Mucosa of rectum (tissue), 2 donors: ENCODE measurements at regions not wholly inside any gene's neighbourhood (a gene's known extent, or its start where the extent isn't known, plus 50 kb on each side); places are given as distances from the start of the nearest gene placed in this dataset.

Experiments
- H3K27ac ChIP-seq, 2 donors: one replicate each; pipeline ENCODE4 v1.7.0; 2013; ENCODE audit warnings: inconsistent platforms in 2 of 2, low read depth in 2 of 2, low read length in 2 of 2
- H3K27me3 ChIP-seq, 2 donors: one replicate each; pipeline ENCODE4 v1.7.0; 2013; ENCODE audit warnings: low read length in 2 of 2; ENCODE audit not compliant: control insufficient read depth in 2 of 2, insufficient read depth in 2 of 2
- H3K36me3 ChIP-seq, 2 donors: one replicate each; pipeline ENCODE4 v1.7.0; 2013; ENCODE audit warnings: low read length in 2 of 2; ENCODE audit not compliant: control insufficient read depth in 2 of 2, insufficient read depth in 2 of 2
- H3K4me1 ChIP-seq, 2 donors: one replicate each; pipeline ENCODE4 v1.7.0; 2013; ENCODE audit warnings: low read length in 2 of 2, mild to moderate bottlenecking in 1 of 2; ENCODE audit not compliant: control insufficient read depth in 2 of 2, insufficient read depth in 2 of 2
- H3K4me3 ChIP-seq, 2 donors: one replicate each; pipeline ENCODE4 v1.7.0; 2013; ENCODE audit warnings: low read length in 2 of 2
- H3K9ac ChIP-seq, 2 donors: one replicate each; pipeline ENCODE4 v1.7.0; 2013; ENCODE audit warnings: low read length in 2 of 2, low read depth in 1 of 2, mild to moderate bottlenecking in 1 of 2
- H3K9me3 ChIP-seq, 2 donors: one replicate each; pipeline ENCODE4 v1.7.0; 2013; ENCODE audit warnings: low read length in 2 of 2; ENCODE audit not compliant: control insufficient read depth in 2 of 2
- donor health status: healthy.
- donor health status: Normal muscosa, but diverticular disease.

DNA sequence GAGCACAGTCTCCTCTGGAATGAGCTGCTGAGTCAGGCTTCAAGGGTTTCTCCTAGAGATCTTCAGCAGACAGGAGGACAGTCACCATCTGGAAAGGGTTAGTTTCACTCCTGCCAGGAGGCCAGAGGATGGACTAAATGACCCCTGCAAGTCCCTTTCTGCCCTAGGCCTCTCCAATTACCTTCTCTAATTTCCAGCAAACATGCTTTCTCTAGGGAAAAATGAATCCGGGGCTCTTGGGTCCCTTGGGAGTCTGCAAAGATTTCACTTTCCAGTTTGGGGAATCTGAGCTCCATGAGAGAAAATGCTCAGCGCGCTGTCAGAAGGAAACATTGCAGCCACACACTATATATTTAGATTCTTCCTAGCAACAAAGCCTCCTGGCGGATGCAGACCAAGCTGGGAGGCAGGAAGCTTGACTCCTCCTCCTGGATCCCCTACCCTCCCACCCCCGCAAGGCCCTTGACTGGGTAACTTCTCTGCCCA is 184.4 kb upstream of the CCND2 start:
- Histone ChIP-seq H3K4me1 (no peaks in the 10 kb centered on the region), H3K27me3 (no peaks in the 10 kb centered on the region), H3K36me3 (no peaks in the 10 kb centered on the region), H3K27ac (no peak overlapping the region), H3K4me3 (no peak overlapping the region), H3K9me3 (no peaks in the 10 kb centered on the region), H3K9ac (no peak overlapping the region)

DNA sequence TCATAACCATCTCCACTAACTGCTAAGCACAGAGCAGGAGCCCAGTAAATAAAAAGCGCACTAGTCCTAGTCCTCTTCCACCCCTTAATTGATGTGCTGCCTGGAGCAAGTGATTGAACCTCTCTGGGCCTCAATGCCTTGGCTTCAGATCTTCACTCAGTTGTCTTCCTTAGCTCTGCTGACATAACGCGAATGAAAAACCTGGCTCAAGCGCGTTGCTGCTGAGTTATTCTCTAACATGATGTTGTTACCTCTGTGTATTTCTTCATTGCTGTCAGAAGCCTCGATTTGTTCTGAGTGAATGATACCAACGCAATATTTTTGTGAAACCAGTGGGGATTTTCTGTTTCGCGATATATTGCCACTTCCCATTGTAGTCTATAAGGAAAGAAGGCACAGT is 185.1 kb upstream of the CCND2 start:
- no peaks in the 10 kb centered on the region for H3K9me3 ChIP-seq
- H3K4me1 ChIP-seq = no peaks in the 10 kb centered on the region
- no peaks in the 10 kb centered on the region for H3K36me3 ChIP-seq
- H3K27ac ChIP-seq = no peak overlapping the region
- no peaks in the 10 kb centered on the region for H3K27me3 ChIP-seq
- H3K4me3 ChIP-seq = no peak overlapping the region
- H3K9ac ChIP-seq = no peak overlapping the region

DNA sequence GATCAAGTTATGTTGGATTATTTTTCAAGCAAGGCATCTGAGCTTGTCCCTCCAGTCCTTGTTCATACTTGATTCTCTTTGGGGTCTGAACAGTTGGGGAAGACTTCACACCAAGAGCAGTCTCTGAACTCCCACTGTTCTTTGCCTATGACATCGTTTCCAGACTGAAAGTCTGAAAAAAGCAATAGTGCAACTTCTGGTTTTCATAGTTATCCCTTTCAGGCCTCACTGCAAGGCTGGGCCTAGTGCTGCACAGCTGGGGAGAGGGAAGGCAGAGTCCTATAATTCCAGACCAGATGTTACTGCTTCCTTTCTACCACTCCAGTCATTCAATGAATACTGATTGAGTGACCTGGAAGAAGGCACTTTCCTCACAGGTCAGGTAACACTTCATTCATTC is 187.1 kb upstream of the CCND2 start:
- H3K27me3 ChIP-seq = no peaks in the 10 kb centered on the region
- no peaks in the 10 kb centered on the region for H3K9me3 ChIP-seq
- H3K9ac ChIP-seq = no peak overlapping the region
- no peaks in the 10 kb centered on the region for H3K36me3 ChIP-seq
- no peak overlapping the region for H3K4me3 ChIP-seq
- no peaks in the 10 kb centered on the region for H3K4me1 ChIP-seq
- no peak overlapping the region for H3K27ac ChIP-seq

DNA sequence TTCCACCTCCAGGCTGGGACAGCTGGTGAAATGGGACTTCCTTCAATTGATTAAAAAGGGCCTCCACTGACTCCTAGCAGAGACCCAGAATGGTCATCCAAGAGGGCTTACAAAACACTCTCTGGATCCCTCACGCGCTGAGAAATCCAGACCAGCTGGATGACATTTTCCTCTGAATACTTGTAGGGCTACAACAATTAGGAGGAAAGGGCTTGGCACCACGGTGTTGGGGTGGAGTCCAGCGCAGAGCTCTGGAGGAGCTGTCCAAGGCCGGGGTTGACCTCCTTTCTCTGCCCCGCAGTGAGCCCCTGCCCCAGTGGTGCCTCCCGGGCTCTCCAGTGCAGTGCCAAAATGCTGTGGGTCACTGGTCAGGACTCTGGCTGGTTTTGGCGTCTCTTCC is 189.0 kb upstream of the CCND2 start:
- no peak overlapping the region for H3K27ac ChIP-seq
- H3K27me3 ChIP-seq = no peaks in the 10 kb centered on the region
- H3K4me1 ChIP-seq = no peaks in the 10 kb centered on the region
- no peaks in the 10 kb centered on the region for H3K36me3 ChIP-seq
- H3K9ac ChIP-seq = no peak overlapping the region
- no peaks in the 10 kb centered on the region for H3K9me3 ChIP-seq
- no peak overlapping the region for H3K4me3 ChIP-seq

DNA sequence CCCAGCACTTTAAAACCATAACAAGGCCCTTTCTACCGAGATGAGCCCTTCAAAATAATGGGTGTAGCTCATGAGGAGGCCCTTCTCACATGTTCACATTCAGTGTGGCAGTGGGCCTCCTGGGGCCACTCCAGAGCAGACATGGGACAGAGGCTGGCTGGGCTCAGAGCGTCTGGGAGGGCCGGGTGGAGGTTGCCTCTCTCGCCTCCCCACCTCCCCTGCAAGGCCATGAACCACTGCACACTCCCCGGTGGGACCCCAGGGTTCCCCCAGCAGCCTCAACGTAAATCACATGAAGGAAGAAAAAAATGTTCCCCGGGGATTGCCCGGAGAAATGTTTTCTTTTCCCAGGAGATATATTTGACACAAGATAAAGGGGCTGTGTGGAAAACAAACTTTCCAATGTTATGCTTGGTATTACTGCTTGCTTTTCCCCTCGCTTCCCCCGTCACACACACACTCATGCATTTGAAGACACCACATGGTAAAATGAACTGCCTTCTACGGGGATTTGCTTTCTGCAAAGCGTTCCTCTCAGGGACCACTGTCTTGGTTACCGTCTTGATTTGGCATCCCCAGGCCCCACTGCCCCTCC is 190.7 kb upstream of the CCND2 start:
- H3K9me3 ChIP-seq = no peaks in the 10 kb centered on the region
- no peak overlapping the region for H3K27ac ChIP-seq
- no peaks in the 10 kb centered on the region for H3K36me3 ChIP-seq
- no peaks in the 10 kb centered on the region for H3K27me3 ChIP-seq
- no peak overlapping the region for H3K4me3 ChIP-seq
- H3K9ac ChIP-seq = no peak overlapping the region
- no peaks in the 10 kb centered on the region for H3K4me1 ChIP-seq

DNA sequence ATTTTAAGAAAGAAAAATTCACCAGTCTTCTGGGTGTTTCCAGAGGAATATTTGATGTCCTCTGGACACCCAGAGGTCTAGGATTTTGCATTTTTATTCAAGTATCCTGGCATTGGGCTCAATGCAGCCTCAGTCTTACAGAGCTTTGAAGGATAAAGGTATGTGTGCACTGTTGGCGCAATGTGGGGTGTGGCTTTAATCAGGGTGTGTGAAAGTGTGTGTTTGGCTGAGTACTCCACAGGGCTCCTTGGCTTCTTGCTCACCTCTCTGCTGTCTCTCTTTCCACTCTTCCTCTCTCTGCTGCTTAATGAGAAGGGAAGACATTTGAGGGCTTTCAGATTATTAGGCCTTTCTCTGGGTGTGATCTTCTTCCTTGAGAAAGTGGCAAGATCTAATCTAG is 193.3 kb upstream of the CCND2 start:
- H3K4me1 ChIP-seq = no peaks in the 10 kb centered on the region
- no peaks in the 10 kb centered on the region for H3K27me3 ChIP-seq
- H3K9me3 ChIP-seq = no peaks in the 10 kb centered on the region
- no peak overlapping the region for H3K4me3 ChIP-seq
- no peaks in the 10 kb centered on the region for H3K36me3 ChIP-seq
- no peak overlapping the region for H3K27ac ChIP-seq
- H3K9ac ChIP-seq = no peak overlapping the region

DNA sequence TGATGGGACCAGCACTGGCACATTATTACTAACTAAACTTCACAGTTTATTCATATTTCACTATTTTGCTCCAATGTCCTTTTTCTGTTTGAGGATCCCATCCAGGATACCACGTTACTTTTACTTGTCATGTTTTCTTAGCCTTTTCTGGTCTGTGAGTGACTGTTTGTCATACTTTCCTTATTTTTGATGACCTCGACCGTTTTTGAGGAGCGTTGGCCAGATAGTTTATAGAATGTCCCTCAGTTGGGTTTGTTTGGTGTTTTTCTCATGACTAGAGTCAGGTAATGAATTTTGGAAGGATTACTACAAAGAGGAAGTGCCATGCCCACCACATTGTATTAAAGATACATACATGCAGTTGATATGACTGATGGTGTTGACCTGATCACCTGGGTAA is 199.4 kb upstream of the CCND2 start:
- Histone ChIP-seq H3K9ac (no peak overlapping the region), H3K4me1 (no peaks in the 10 kb centered on the region), H3K36me3 (no peaks in the 10 kb centered on the region), H3K27me3 (no peaks in the 10 kb centered on the region), H3K4me3 (no peak overlapping the region), H3K27ac (no peak overlapping the region), H3K9me3 (no peaks in the 10 kb centered on the region)

DNA sequence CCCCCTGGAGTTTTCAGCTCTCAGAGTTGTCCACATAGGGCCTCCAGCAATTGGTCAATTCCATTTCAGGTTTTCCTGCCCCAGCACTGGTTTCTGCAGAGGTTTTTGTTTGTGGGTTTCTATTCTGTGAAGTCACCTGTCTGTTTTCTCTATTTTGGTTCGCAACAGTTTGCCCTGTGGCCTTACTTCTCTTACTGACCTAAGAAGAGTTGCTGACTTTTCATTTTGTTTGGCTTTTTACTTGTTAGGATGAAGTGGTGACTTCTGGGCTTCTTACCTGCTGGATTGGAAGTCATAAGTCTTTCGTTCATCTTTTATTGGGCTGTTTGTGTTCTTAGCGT is 196.4 kb upstream of the PARP11 start:
- Histone ChIP-seq H3K27ac (no peak overlapping the region), H3K27me3 (no peaks in the 10 kb centered on the region), H3K36me3 (no peaks in the 10 kb centered on the region)

DNA sequence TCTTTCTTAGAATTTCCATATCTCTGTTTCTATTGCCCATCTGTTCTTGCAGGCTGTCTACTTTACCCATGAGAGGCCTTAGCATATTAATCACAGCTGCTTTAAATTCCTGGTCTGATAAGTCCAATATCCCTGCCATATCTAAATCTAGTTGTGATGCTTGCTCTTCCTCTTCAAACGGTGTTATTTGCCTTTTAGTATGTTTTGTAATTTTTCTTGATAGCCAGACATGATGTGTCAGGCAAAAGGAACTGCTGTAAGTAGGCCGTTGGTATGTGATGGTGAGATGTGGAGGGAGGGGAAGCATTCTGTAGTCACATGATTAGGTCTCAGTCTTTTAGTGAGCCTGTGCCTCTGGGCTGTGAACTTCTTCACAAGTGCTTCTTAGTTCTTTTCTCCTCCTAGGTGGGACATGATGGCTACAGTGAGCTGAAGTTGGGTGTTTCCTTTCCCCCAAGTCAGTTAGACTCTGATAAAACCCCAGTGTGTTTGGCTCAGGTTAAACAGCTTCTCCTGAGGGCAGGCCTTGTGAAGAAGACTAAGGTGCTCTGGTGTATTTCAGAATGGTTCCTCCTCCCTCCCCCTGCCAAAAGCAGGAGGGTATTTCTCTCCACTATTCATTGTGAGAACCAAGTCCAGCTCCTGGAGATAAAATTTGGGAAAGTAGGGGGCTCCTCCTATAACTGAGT is 195.9 kb upstream of the PARP11 start:
- no peak overlapping the region for H3K4me3 ChIP-seq
- no peaks in the 10 kb centered on the region for H3K36me3 ChIP-seq
- H3K27me3 ChIP-seq = no peaks in the 10 kb centered on the region
- no peak overlapping the region for H3K27ac ChIP-seq
- H3K9me3 ChIP-seq = no peaks in the 10 kb centered on the region
- no peaks in the 10 kb centered on the region for H3K4me1 ChIP-seq
- H3K9ac ChIP-seq = no peak overlapping the region

More for the DNA sequence above, 196.4 kb upstream of the PARP11 start:
- Histone ChIP-seq H3K4me1 (no peaks in the 10 kb centered on the region), H3K9ac (no peak overlapping the region), H3K4me3 (no peak overlapping the region), H3K9me3 (no peaks in the 10 kb centered on the region)

DNA sequence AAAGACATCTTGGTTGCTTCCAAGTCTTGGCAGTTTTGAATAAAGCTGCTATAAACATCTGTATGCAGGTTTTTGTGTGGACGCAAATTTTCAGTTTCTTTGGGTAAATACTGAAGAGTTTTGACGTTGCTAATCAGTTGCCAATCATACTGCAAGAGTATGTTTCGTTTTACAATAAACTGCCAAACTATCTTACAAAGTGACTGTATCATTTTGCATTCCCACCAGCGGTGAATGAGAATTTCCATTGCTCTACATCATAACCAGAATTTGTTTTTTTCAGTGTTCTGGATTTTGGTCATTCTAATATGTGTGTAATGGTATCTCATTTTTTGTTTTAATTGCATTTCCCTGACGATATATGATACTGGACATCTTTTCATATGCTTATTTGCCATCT is 190.8 kb upstream of the PARP11 start:
- Histone ChIP-seq H3K9me3 (no peaks in the 10 kb centered on the region), H3K9ac (no peak overlapping the region), H3K36me3 (no peaks in the 10 kb centered on the region), H3K27me3 (no peaks in the 10 kb centered on the region), H3K27ac (no peak overlapping the region), H3K4me3 (no peak overlapping the region), H3K4me1 (no peaks in the 10 kb centered on the region)
